Right ventricle myocardium inferior (tissue), 1 donor: ENCODE measurements at regions not wholly inside any gene's neighbourhood (a gene's known extent, or its start where the extent isn't known, plus 50 kb on each side); places are given as distances from the start of the nearest gene placed in this dataset.

Experiments used
- ATAC-seq: fragments of 200-7000 bp; cut with Tn5 transposase; one replicate; pipeline ENCODE4 v1.9.1; 2020; ENCODE audit warnings: mild to moderate bottlenecking, moderate library complexity
- DNase-seq: peaks from one replicate; pipeline ENCODE4 v3.0.0; 2021; ENCODE audit errors: missing footprints
- intact Hi-C: fragments of 100-400 bp; cut with DNase I; formaldehyde crosslinking; loops from one replicate; pipeline ENCODE4 v1.11.0; 2022
- donor health status: DM: no; HTN: yes; CAD: no; lungs with severe emphysema.

GRCh38 chr4:11021333-11021732 lies 336.8 kb upstream of the CLNK start:
- intact Hi-C loops, result no loop called here

GRCh38 chr4:11019451-11020240 lies 335.1 kb upstream of the CLNK start:
- intact Hi-C loops, result no loop called here
- no peak for DNase-seq
- ATAC-seq, result no peak

More at GRCh38 chr4:11021333-11021732, 336.8 kb upstream of the CLNK start:
- no peak for DNase-seq
- no peak for ATAC-seq

GRCh38 chr4:11014199-11014598 lies 329.6 kb upstream of the CLNK start:
- intact Hi-C loops, result no loop called here
- ATAC-seq, result no peak

GRCh38 chr4:11013094-11013664 lies 328.6 kb upstream of the CLNK start:
- DNase-seq, result no peak
- intact Hi-C loops, result no loop called here
- ATAC-seq, result no peak

More at GRCh38 chr4:11014199-11014598, 329.6 kb upstream of the CLNK start:
- no peak for DNase-seq

- DNase-seq, result no peak
- intact Hi-C loops, result no loop called here
- ATAC-seq, result no peak
Observed at GRCh38 chr4:11011249-11011648, 326.7 kb upstream of the CLNK start.

- DNase-seq (no peak), ATAC-seq (no peak)
- intact Hi-C loops, result no loop called here
Observed at GRCh38 chr4:11010624-11011023, 326.1 kb upstream of the CLNK start.

- ATAC-seq, result no peak
- intact Hi-C loops, result no loop called here
- DNase-seq, result no peak
Observed at GRCh38 chr4:11009281-11009680, 324.7 kb upstream of the CLNK start.

GRCh38 chr4:11005300-11005699 lies 320.7 kb upstream of the CLNK start:
- ATAC-seq (no peak), DNase-seq (no peak)
- intact Hi-C loops, result no loop called here

- DNase-seq, result no peak
- intact Hi-C loops, result no loop called here
- ATAC-seq, result no peak
Observed at GRCh38 chr4:11004818-11005217, 320.2 kb upstream of the CLNK start.

- no peak for ATAC-seq
- DNase-seq, result no peak
- intact Hi-C loops, result no loop called here
Observed at GRCh38 chr4:11002961-11003360, 318.4 kb upstream of the CLNK start.

- DNase-seq (no peak), ATAC-seq (no peak)
- intact Hi-C loops, result no loop called here
Observed at GRCh38 chr4:10998846-10999245, 314.3 kb upstream of the CLNK start.

- DNase-seq, result no peak
- intact Hi-C loops, result no loop called here
- no peak for ATAC-seq
Observed at GRCh38 chr4:10984815-10985214, 300.2 kb upstream of the CLNK start.

- DNase-seq, result no peak
- intact Hi-C loops, result no loop called here
- no peak for ATAC-seq
Observed at GRCh38 chr4:10983885-10984640, 299.5 kb upstream of the CLNK start.

- DNase-seq (no peak), ATAC-seq (no peak)
- intact Hi-C loops, result no loop called here
Observed at GRCh38 chr4:10983268-10983667, 298.7 kb upstream of the CLNK start.

GRCh38 chr4:10982305-10982704 lies 297.7 kb upstream of the CLNK start:
- ATAC-seq, result no peak
- intact Hi-C loops, result no loop called here
- DNase-seq, result no peak

GRCh38 chr4:10981576-10981975 lies 297.0 kb upstream of the CLNK start:
- DNase-seq, result no peak
- ATAC-seq, result no peak
- intact Hi-C loops, result no loop called here

GRCh38 chr4:10981096-10981495 lies 296.5 kb upstream of the CLNK start:
- intact Hi-C loops, result no loop called here
- DNase-seq (no peak), ATAC-seq (no peak)

GRCh38 chr4:10979032-10979431 lies 294.5 kb upstream of the CLNK start:
- intact Hi-C loops, result no loop called here
- no peak for DNase-seq
- no peak for ATAC-seq

GRCh38 chr4:10977534-10977933 lies 293.0 kb upstream of the CLNK start:
- DNase-seq (no peak), ATAC-seq (no peak)
- intact Hi-C loops, result no loop called here

GRCh38 chr4:10974371-10974770 lies 289.8 kb upstream of the CLNK start:
- intact Hi-C loops, result no loop called here
- no peak for ATAC-seq

More at GRCh38 chr4:10974371-10974770, 289.8 kb upstream of the CLNK start:
- no peak for DNase-seq
